OCI-LY1 (cell line): ENCODE measurements at regions not wholly inside any gene's neighbourhood (a gene's known extent, or its start where the extent isn't known, plus 50 kb on each side); places are given as distances from the start of the nearest gene placed in this dataset.

Experiments
- EZH2 ChIP-seq: fragments of 200-600 bp; sonication (generic), shearing (Covaris generic); IDR thresholded peaks from 2 replicates; pipeline ENCODE4 v1.8.0; 2017; ENCODE audit warnings: borderline replicate concordance, mixed run types, mild to moderate bottlenecking, antibody characterized with exemption, low read length, moderate library complexity, mixed read lengths
- TF ChIP-seq, protein P1 (sequence below): fragments of 200-600 bp; sonication (generic), shearing (Covaris generic); IDR thresholded peaks from 2 replicates; pipeline ENCODE4 v1.5.1; 2017; ENCODE audit warnings: mild to moderate bottlenecking, antibody characterized with exemption, low read length, moderate library complexity, mixed read lengths

DNA sequence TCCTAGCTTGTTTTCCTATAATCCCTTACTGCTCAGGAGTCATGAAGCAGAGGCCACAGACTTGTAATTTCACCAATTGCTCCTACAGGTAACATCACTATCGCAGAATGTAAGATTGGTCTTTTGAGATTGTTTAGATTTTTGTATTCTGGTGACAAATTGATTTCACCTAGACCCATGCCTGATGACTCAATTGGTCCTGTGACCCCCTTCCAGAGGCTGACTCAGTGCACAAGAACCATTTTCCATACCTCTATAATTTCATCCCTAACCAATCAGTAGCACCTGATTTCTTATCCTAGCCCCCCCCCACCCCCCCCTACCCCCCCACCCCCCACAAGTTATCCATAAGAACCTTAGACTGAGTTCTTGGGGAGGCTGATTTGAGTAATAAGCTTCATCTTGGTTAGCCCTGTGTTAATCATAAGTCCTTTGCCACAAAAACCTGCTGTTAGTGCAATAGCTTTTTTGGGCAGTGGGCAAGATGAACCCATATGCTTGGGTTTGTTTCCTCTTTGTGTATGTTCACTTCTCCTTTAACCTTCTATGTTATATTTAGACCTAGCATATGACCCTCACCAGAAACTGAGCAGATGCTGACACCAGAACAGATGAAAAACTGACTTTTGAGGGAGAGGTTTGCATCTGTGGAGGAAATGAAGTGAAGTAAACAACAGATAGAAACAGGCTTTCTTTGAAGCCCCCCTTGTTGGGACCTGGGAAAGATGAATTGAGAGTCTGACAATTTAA is 187.1 kb downstream of the KIF20B start:
- TF ChIP-seq, protein P1, sequence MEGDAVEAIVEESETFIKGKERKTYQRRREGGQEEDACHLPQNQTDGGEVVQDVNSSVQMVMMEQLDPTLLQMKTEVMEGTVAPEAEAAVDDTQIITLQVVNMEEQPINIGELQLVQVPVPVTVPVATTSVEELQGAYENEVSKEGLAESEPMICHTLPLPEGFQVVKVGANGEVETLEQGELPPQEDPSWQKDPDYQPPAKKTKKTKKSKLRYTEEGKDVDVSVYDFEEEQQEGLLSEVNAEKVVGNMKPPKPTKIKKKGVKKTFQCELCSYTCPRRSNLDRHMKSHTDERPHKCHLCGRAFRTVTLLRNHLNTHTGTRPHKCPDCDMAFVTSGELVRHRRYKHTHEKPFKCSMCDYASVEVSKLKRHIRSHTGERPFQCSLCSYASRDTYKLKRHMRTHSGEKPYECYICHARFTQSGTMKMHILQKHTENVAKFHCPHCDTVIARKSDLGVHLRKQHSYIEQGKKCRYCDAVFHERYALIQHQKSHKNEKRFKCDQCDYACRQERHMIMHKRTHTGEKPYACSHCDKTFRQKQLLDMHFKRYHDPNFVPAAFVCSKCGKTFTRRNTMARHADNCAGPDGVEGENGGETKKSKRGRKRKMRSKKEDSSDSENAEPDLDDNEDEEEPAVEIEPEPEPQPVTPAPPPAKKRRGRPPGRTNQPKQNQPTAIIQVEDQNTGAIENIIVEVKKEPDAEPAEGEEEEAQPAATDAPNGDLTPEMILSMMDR = no peak
- no peak for TF ChIP-seq EZH2
